Central memory CD4-positive, alpha-beta T cell (primary cell): ENCODE measurements at regions not wholly inside any gene's neighbourhood (a gene's known extent, or its start where the extent isn't known, plus 50 kb on each side); places are given as distances from the start of the nearest gene placed in this dataset.

Experiments
- DNase-seq: peaks from one replicate; pipeline ENCODE4 v3.0.0; 2022

- DNase-seq = no peak
These were observed 237.4 kb downstream of the CYP26B1 start for GRCh38 chr2:71910277-71910676.

- DNase-seq = no peak
These were observed 238.9 kb downstream of the CYP26B1 start for GRCh38 chr2:71908798-71909197.

- no peak for DNase-seq
These were observed 240.2 kb downstream of the CYP26B1 start for GRCh38 chr2:71907503-71907902.

GRCh38 chr2:71906357-71906973 lies 241.2 kb downstream of the CYP26B1 start:
- DNase-seq = no peak

GRCh38 chr2:71905205-71905604 lies 242.5 kb downstream of the CYP26B1 start:
- no peak for DNase-seq

- DNase-seq = no peak
These were observed 243.8 kb downstream of the CYP26B1 start for GRCh38 chr2:71903841-71904240.

- DNase-seq = no peak
These were observed 246.2 kb downstream of the CYP26B1 start for GRCh38 chr2:71901466-71901865.

- DNase-seq = no peak
These were observed 248.6 kb downstream of the CYP26B1 start for GRCh38 chr2:71898851-71899681.

- no peak for DNase-seq
These were observed 249.3 kb downstream of the CYP26B1 start for GRCh38 chr2:71898375-71898774.

GRCh38 chr2:71897836-71898235 lies 249.8 kb downstream of the CYP26B1 start:
- DNase-seq = no peak

GRCh38 chr2:71897137-71897480 lies 250.6 kb downstream of the CYP26B1 start:
- no peak for DNase-seq

- DNase-seq = no peak
These were observed 251.1 kb downstream of the CYP26B1 start for GRCh38 chr2:71896385-71897136.

- no peak for DNase-seq
These were observed 252.1 kb downstream of the CYP26B1 start for GRCh38 chr2:71895320-71896161.

- DNase-seq = no peak
These were observed 253.4 kb downstream of the CYP26B1 start for GRCh38 chr2:71894261-71894660.

- no peak for DNase-seq
These were observed 254.0 kb downstream of the CYP26B1 start for GRCh38 chr2:71893646-71894045.

GRCh38 chr2:71892896-71893295 lies 254.8 kb downstream of the CYP26B1 start:
- no peak for DNase-seq

- DNase-seq = no peak
These were observed 255.3 kb downstream of the CYP26B1 start for GRCh38 chr2:71892423-71892730.

GRCh38 chr2:71891719-71892422 lies 255.8 kb downstream of the CYP26B1 start:
- no peak for DNase-seq

GRCh38 chr2:71891155-71891554 lies 256.5 kb downstream of the CYP26B1 start:
- no peak for DNase-seq

- DNase-seq = no peak
These were observed 257.6 kb downstream of the CYP26B1 start for GRCh38 chr2:71889759-71890684.

GRCh38 chr2:71888751-71889445 lies 258.8 kb downstream of the CYP26B1 start:
- DNase-seq = no peak
